Uterus (tissue), 3 donors: ENCODE measurements at regions not wholly inside any gene's neighbourhood (a gene's known extent, or its start where the extent isn't known, plus 50 kb on each side); places are given as distances from the start of the nearest gene placed in this dataset.

Experiments used
- DNase-seq, 2 donors: peaks; one replicate each; pipeline ENCODE4 v3.0.0-alpha.2; 2019 to 2020
- H3K27ac ChIP-seq, 2 donors: fragments of 200-600 bp; sonication (generic); 1 replicate in 1 of 2; 2 replicates in 1 of 2; pipeline ENCODE4 v1.5.1; 2016 to 2018
- H3K27me3 ChIP-seq, 2 donors: fragments of 200-600 bp; sonication (generic); one replicate each; pipeline ENCODE4 v1.5.1; 2018 to 2019; ENCODE audit warnings: control low read depth in 1 of 2
- H3K36me3 ChIP-seq, 2 donors: fragments of 200-600 bp; sonication (generic); one replicate each; pipeline ENCODE4 v1.5.1; 2019; ENCODE audit warnings: control low read depth in 1 of 2
- H3K4me1 ChIP-seq, 2 donors: fragments of 200-600 bp; sonication (generic); one replicate each; pipeline ENCODE4 v1.5.1; 2018 to 2019; ENCODE audit warnings: control low read depth in 1 of 2
- H3K4me3 ChIP-seq, 2 donors: fragments of 200-600 bp; sonication (generic); 1 replicate in 1 of 2; 2 replicates in 1 of 2; pipeline ENCODE4 v1.5.1; 2018 to 2019; ENCODE audit warnings: mild to moderate bottlenecking in 1 of 2
- H3K9me3 ChIP-seq, 2 donors: fragments of 200-600 bp; sonication (generic); one replicate each; pipeline ENCODE4 v1.5.1; 2019; ENCODE audit warnings: control low read depth in 1 of 2
- CTCF ChIP-seq, 4 experiments: fragments of 200-600 bp in 2 of 4; fragments of 450-650 bp in 2 of 4; sonication (generic) in 2 of 4; IDR thresholded peaks; one replicate each; pipeline ENCODE4 v1.5.1; 2016 to 2019; ENCODE audit warnings: antibody characterized with exemption in 4 of 4, mild to moderate bottlenecking in 2 of 4, moderate library complexity in 1 of 4
- POLR2A ChIP-seq, 2 donors: fragments of 450-650 bp; IDR thresholded peaks; one replicate each; pipeline ENCODE4 v1.6.1; 2016; ENCODE audit warnings: antibody characterized with exemption in 2 of 2, mild to moderate bottlenecking in 1 of 2, moderate library complexity in 1 of 2
- intact Hi-C: fragments of 100-400 bp; cut with DNase I; formaldehyde crosslinking; loops from one replicate; pipeline ENCODE4 v1.15.1; 2023; ENCODE audit warnings: low total_unique reads
- donor health status: DM: yes; HTN: yes; CAD: no.

DNA sequence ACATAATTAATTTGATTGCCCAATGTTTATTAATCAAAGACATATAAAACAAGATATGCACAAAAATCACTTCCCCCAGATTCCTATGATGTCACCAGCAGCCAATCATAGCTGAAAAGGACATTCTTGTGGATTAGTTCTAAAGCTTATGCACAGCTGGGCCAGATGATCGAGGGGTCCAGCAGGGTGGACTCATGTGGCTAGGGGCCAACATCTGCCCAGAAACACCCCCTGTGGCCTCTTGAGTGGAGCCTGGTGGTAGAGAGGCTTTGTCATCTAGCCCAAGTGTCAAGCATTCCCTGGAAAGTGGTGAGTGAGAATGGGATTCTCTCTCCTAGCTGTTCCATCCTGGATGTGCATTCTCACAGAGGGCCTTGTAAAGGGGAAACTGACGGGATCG, 590.0 kb downstream of the BCL11B start:
- Histone ChIP-seq H3K4me1 (no peaks in the 10 kb centered on the region), H3K27ac (no peak overlapping the region), H3K27me3 (no peaks in the 10 kb centered on the region), H3K36me3 (no peaks in the 10 kb centered on the region), H3K4me3 (no peak overlapping the region), H3K9me3 (no peaks in the 10 kb centered on the region)
- TF ChIP-seq CTCF (IDR thresholded peaks at IDR 0.05) (no peak), POLR2A (IDR thresholded peaks at IDR 0.05) (no peak)
- intact Hi-C loops: no loop called here
- DNase-seq: no peak

- H3K4me1 ChIP-seq: no peaks in the 10 kb centered on the region
- DNase-seq: no peak
- no peaks in the 10 kb centered on the region for H3K9me3 ChIP-seq
- no peaks in the 10 kb centered on the region for H3K36me3 ChIP-seq
- intact Hi-C loops: no loop called here
- no peak overlapping the region for H3K4me3 ChIP-seq
- H3K27me3 ChIP-seq: no peaks in the 10 kb centered on the region
- no peak for TF ChIP-seq CTCF (IDR thresholded peaks at IDR 0.05)
- TF ChIP-seq POLR2A (IDR thresholded peaks at IDR 0.05): no peak
- H3K27ac ChIP-seq: no peak overlapping the region
Observed at GRCh38 chr14:98682726-98683125, 589.3 kb downstream of the BCL11B start.

- DNase-seq: no peak
- no peaks in the 10 kb centered on the region for H3K4me1 ChIP-seq
Observed at GRCh38 chr14:98684468-98684867, 587.5 kb downstream of the BCL11B start.

DNA sequence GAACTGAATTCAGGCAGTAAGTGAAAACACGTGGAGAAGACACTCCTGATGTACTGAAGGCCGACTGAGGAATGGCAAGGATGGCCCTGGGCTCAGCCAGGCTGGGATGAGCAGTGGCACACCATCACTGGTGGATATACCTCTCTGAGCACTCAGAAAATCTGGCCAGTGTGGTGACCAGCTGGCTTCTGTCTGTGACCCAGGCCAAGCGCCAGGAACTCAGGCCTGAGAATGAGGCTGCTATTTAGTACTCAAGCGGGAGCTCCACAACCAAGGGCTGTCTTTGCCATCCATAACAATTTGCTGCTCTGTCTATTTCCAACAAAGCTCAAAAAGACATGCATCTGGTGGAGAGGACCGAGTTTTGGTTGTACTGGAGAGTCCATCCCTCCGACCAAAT, 586.3 kb downstream of the BCL11B start:
- H3K4me3 ChIP-seq: no peak overlapping the region
- H3K27me3 ChIP-seq: no peaks in the 10 kb centered on the region
- intact Hi-C loops: no loop called here
- TF ChIP-seq POLR2A (IDR thresholded peaks at IDR 0.05) (no peak), CTCF (IDR thresholded peaks at IDR 0.05) (no peak)
- no peaks in the 10 kb centered on the region for H3K36me3 ChIP-seq
- no peak for DNase-seq
- no peaks in the 10 kb centered on the region for H3K4me1 ChIP-seq
- no peak overlapping the region for H3K27ac ChIP-seq
- no peaks in the 10 kb centered on the region for H3K9me3 ChIP-seq

More at GRCh38 chr14:98684468-98684867, 587.5 kb downstream of the BCL11B start:
- H3K4me3 ChIP-seq: no peak overlapping the region
- H3K27me3 ChIP-seq: no peaks in the 10 kb centered on the region
- H3K9me3 ChIP-seq: no peaks in the 10 kb centered on the region
- intact Hi-C loops: no loop called here
- TF ChIP-seq CTCF (IDR thresholded peaks at IDR 0.05) (no peak), POLR2A (IDR thresholded peaks at IDR 0.05) (no peak)
- no peak overlapping the region for H3K27ac ChIP-seq
- no peaks in the 10 kb centered on the region for H3K36me3 ChIP-seq

DNA sequence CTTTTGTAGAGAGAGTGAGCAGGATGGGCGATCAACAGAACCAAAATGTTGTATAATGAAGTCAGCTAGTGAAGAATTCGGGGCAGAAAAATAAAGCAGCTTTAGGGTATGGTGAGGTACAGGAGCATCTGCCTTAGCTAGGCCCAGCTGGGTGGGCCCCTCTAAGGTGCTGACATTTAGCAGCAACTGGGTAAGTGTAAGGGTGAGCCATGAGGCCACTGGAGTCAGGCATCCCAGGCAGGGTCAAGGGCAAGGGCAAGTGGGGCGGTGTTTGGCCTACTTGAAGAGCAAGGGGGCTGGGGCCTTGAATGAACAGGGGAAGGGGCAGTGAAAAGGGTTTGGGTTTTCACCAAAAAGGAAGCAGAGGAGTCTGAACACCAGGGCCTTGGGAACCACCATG, 583.6 kb downstream of the BCL11B start:
- Histone ChIP-seq H3K9me3 (no peaks in the 10 kb centered on the region), H3K27ac (no peak overlapping the region), H3K36me3 (no peaks in the 10 kb centered on the region), H3K4me1 (no peaks in the 10 kb centered on the region), H3K27me3 (no peaks in the 10 kb centered on the region), H3K4me3 (no peak overlapping the region)
- TF ChIP-seq CTCF (IDR thresholded peaks at IDR 0.05) (no peak), POLR2A (IDR thresholded peaks at IDR 0.05) (no peak)
- no peak for DNase-seq
- intact Hi-C loops: no loop called here
